ENCODE measurements at regions not wholly inside any gene's neighbourhood (a gene's known extent, or its start where the extent isn't known, plus 50 kb on each side); places are given as distances from the start of the nearest gene placed in this dataset.

DNA sequence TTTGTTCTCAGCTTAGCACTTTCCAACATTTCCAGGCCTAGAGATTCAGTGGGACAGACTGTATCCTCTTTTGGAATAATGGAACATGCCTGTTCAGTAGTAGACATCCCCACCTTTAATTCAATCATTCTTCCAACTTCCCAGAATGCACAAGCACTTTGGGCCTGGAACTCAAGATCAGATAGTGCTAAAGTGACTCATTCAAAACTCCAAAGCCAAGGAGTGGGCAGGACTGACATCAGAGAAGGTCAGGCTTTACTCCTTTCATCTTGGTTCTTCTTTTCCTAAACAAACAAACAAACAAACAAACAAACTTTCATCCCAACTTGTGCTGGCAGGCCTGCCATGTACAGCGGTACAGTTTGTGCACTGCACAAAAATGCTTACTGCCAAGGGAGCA is 172.0 kb downstream of the AXIN2 start:
- TF ChIP-seq, protein P1, sequence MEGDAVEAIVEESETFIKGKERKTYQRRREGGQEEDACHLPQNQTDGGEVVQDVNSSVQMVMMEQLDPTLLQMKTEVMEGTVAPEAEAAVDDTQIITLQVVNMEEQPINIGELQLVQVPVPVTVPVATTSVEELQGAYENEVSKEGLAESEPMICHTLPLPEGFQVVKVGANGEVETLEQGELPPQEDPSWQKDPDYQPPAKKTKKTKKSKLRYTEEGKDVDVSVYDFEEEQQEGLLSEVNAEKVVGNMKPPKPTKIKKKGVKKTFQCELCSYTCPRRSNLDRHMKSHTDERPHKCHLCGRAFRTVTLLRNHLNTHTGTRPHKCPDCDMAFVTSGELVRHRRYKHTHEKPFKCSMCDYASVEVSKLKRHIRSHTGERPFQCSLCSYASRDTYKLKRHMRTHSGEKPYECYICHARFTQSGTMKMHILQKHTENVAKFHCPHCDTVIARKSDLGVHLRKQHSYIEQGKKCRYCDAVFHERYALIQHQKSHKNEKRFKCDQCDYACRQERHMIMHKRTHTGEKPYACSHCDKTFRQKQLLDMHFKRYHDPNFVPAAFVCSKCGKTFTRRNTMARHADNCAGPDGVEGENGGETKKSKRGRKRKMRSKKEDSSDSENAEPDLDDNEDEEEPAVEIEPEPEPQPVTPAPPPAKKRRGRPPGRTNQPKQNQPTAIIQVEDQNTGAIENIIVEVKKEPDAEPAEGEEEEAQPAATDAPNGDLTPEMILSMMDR (conservative IDR thresholded peaks at IDR 0.05 in 1 of 2, IDR thresholded peaks at IDR 0.05 in 1 of 2; ENCODE audit: low read depth in 1 of 2, low read length in 2 of 2), result no peak
- TF ChIP-seq EZH2 (IDR thresholded peaks at IDR 0.05; ENCODE audit: low read length, missing control alignments), result no peak

All from fibroblast of lung (primary cell).